Spleen (tissue), 7 donors: ENCODE measurements at regions not wholly inside any gene's neighbourhood (a gene's known extent, or its start where the extent isn't known, plus 50 kb on each side); places are given as distances from the start of the nearest gene placed in this dataset.

Experiments used
- POLR2A ChIP-seq, 3 donors: fragments of 450-650 bp; IDR thresholded peaks; one replicate each; pipeline ENCODE4 v1.5.1; 2017; ENCODE audit warnings: antibody characterized with exemption in 3 of 3, mild to moderate bottlenecking in 1 of 3
- POLR2AphosphoS5 ChIP-seq, 3 donors: sonication (generic); formaldehyde crosslinking; IDR thresholded peaks; one replicate each; pipeline ENCODE4 v1.5.1; 2017; ENCODE audit warnings: antibody characterized with exemption in 3 of 3
- TF ChIP-seq, protein P1 (sequence below), 11 experiments: fragments of 200-600 bp in 7 of 11; fragments of 450-650 bp in 4 of 11; sonication (generic) in 4 of 11; IDR thresholded peaks in 8 of 11; conservative IDR thresholded peaks in 3 of 11; 1 replicate in 7 of 11; 2 replicates in 4 of 11; pipeline versions ENCODE4 v1.4.0 to v1.8.0; 2016 to 2021; ENCODE audit warnings: antibody characterized with exemption in 11 of 11, inconsistent platforms in 4 of 11, mild to moderate bottlenecking in 1 of 11
- donor health status: DM: no; HTN: no; CAD: no; lungs with moderate emphysema.
- donor health status: DM: no; HTN: no; CAD: no.
- donor health status: DM: no; HTN: no; CAD: no.

DNA sequence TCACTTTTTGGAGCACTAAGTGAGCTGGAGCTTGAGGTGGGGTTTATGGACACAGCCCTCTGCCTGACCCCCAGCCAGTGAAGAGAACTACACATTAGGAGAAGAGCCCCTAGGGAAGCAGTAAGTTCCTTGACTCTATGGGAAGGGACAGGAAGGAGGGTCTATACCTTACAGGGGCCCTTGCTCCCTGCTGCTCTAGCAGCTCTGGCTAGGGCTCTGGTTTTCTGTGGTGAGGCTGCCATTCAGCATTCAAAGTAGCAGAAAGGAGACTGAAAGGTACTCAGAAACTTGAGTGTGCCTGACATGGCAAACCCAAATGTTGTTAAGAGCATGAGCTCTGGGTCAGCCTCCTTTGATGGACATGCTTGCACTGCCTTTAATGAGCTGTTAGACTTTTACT, 144.0 kb upstream of the KIT start:
- no peak for TF ChIP-seq POLR2A (IDR thresholded peaks at IDR 0.05)
- TF ChIP-seq, protein P1, sequence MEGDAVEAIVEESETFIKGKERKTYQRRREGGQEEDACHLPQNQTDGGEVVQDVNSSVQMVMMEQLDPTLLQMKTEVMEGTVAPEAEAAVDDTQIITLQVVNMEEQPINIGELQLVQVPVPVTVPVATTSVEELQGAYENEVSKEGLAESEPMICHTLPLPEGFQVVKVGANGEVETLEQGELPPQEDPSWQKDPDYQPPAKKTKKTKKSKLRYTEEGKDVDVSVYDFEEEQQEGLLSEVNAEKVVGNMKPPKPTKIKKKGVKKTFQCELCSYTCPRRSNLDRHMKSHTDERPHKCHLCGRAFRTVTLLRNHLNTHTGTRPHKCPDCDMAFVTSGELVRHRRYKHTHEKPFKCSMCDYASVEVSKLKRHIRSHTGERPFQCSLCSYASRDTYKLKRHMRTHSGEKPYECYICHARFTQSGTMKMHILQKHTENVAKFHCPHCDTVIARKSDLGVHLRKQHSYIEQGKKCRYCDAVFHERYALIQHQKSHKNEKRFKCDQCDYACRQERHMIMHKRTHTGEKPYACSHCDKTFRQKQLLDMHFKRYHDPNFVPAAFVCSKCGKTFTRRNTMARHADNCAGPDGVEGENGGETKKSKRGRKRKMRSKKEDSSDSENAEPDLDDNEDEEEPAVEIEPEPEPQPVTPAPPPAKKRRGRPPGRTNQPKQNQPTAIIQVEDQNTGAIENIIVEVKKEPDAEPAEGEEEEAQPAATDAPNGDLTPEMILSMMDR (IDR thresholded peaks at IDR 0.05 in 8 of 11, conservative IDR thresholded peaks at IDR 0.05 in 3 of 11): no peak
- TF ChIP-seq POLR2AphosphoS5 (IDR thresholded peaks at IDR 0.05): no peak
